HTR-8/SVneo (cell line): ENCODE measurements at regions not wholly inside any gene's neighbourhood (a gene's known extent, or its start where the extent isn't known, plus 50 kb on each side); places are given as distances from the start of the nearest gene placed in this dataset.
"Not testable (repeated sequence)": the region's sequence is repeated elsewhere in the genome, so short reads cannot be mapped to it uniquely, and the experiment has no call there.

Experiments
- DNase-seq: peaks from one replicate; pipeline ENCODE4 v3.0.0; 2011; ENCODE audit warnings: low spot score, mixed read lengths; ENCODE audit not compliant: insufficient read length
- FAIRE-seq: peaks from 2 replicates; lab custom pipeline; 2011; peaks lifted over from hg19 to GRCh38; lab: Jason Lieb, UNC

GRCh38 chr6:10078581-10078980 lies 336.3 kb downstream of the TFAP2A start:
- FAIRE-seq (peak; percentile 26), DNase-seq (no peak)

- FAIRE-seq, DNase-seq: not testable (repeated sequence)
Measured at GRCh38 chr6:10074726-10075125, 340.1 kb downstream of the TFAP2A start.

GRCh38 chr6:10073341-10073740 lies 341.5 kb downstream of the TFAP2A start:
- no peak for DNase-seq
- FAIRE-seq, result no peak

- FAIRE-seq (no peak), DNase-seq (no peak)
Measured at GRCh38 chr6:10071631-10072220, 343.1 kb downstream of the TFAP2A start.

- FAIRE-seq (no peak), DNase-seq (no peak)
Measured at GRCh38 chr6:10060004-10060403, 354.9 kb downstream of the TFAP2A start.

- FAIRE-seq (no peak), DNase-seq (no peak)
Measured at GRCh38 chr6:10054672-10055071, 360.2 kb downstream of the TFAP2A start.

- FAIRE-seq (no peak), DNase-seq (no peak)
Measured at GRCh38 chr6:10051283-10051682, 363.6 kb downstream of the TFAP2A start.

GRCh38 chr6:10048370-10049297 lies 366.2 kb downstream of the TFAP2A start:
- DNase-seq (no peak), FAIRE-seq (no peak)

DNA sequence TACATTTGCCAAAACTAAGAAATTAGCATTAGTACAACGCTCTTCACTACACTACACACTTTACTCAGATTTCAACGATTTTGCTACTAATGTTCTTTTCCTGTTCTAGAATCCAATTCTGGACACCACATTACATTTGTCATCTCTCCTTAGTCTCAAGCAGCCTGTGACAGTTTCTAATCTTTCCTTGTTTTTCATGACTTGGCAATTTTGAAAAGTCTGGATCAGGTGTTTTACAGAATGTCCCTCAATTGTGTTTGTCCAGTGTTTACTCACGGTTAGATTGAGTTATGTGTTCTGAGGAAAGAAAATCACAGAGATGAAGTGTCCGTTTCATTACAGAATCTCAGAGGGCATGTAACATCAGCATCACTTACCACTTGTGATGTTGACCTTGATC lies 372.6 kb downstream of the TFAP2A start:
- FAIRE-seq (peak; percentile 33), DNase-seq (no peak)

GRCh38 chr6:10033223-10033829 lies 381.5 kb downstream of the TFAP2A start:
- no peak for DNase-seq
- FAIRE-seq, result peak; percentile 80

- no peak for DNase-seq
- FAIRE-seq, result no peak
Measured at GRCh38 chr6:10031617-10032016, 383.3 kb downstream of the TFAP2A start.

DNA sequence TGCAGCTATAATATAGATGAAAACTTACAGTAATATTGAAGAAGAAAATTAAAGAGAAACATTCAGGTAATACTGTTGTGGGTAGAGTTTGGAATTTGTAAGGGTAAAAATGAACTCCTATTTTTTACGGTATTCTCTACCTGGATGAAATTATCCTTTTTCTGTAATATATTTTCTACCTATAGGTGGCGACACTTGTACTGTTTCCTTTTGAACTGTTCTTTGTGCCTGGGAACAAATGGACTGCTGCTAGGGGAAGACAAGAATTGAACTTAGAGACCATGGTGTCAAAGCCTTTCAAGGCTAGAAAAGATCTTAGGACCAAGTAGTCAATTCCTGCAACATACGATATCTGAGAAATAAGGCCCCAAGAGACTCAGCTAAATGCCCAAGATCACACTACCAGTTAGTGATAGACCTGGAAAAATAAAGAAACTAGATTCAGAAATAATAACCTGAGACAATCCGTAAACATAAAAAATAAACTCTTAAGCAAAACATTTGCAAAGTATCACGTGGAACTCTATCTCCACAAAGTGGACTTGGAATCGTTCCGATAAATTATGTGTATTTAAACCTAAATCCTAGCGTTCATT lies 383.8 kb downstream of the TFAP2A start:
- no peak for FAIRE-seq
- DNase-seq, result peak; percentile 22

DNA sequence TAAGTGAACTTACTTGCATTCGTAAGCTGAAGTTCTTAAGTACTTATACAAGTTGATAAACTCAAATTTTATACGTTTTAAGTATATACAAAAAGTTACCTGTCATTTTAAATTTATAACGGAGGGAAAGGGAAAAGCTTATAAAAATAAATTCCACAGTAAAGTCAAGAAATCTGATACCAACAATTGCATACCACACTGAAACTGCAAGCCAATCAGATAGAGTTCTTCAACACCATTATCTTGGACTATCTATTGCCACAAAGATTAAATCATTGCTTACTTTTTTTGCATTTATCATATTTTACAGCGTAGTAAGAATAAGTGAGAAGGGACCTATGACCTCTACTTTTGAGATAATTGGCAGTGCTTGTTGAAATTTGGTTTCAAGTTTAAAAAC lies 386.7 kb downstream of the TFAP2A start:
- no peak for FAIRE-seq
- no peak for DNase-seq

- FAIRE-seq, result no peak
- DNase-seq, result no peak
Measured at GRCh38 chr6:10019851-10020250, 395.0 kb downstream of the TFAP2A start.

DNA sequence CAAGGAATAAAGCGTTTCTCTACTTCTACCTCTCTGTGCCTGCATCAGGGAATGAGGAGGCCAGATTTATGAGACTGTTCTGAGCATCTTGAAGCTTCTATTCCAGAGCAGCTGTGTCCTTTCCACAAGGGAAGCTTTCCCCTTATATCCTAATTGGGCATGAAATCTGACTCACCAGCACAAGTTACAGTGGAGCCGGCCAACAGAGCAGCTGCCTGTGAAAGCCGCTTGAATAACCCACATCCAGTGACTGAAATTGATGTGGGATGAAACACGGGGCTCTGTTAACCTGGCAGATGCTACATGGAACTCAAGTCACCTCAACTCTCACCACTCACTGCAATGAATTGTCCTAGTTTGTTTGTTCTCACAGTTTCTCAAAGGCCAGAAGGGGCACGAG lies 400.3 kb downstream of the TFAP2A start:
- DNase-seq, result no peak
- no peak for FAIRE-seq

DNA sequence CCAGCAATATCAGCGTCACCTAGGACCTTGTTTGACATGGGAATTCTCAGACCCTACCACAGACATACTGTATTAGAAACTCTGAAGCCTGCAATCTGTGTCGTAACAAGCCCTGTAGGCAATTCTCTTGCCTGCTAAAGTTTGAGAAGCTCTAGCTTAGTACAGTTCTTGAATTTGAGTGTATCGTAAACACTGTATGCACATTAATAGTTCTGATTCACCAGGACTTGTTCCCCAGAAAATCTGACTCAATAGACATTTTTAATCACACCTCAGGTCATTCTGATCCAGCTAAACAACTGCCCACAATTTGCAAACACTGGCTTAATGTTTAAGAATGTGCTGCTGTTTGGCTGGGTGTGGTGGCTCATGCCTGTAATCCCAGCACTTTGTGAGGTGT lies 414.3 kb downstream of the TFAP2A start:
- DNase-seq, result no peak
- FAIRE-seq, result no peak

GRCh38 chr6:9999796-10000195 lies 415.1 kb downstream of the TFAP2A start:
- DNase-seq, result no peak
- FAIRE-seq, result no peak

DNA sequence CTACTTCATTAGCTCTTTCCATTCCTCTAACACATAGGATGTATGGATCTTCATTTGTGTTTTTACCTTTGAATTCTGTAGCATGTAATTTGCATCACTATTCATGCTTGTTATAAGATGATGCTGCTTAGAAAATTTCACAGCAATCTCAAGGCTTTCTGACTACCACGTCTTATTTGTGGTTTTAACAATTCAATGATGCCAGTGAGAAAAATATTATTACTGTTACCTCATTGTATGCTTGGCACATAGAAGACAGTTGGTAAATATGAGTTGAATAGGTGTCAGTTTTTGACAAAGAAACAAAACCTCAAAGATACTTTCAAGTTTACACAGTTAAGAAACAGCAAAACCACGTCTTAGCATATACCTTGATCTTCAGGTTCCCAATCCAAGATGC lies 428.6 kb downstream of the TFAP2A start:
- DNase-seq, result no peak
- no peak for FAIRE-seq

DNA sequence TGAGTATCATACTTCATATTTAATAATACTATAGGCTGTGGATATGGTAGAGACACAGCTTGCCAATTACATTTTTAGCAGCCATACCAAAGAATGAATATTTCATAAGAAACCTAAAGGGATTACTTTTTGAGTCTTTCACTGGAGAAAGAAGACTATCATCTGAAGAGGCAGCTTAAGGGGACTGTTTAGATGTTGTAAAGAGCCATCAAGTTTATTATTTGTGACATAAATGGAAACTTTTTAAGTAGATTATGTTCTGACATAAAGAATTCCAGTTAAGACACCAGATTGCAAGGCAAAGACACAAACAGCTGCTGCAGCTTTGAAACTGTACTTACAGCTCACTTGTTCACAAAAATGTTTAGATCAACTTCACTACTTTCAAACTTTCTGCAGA lies 429.4 kb downstream of the TFAP2A start:
- no peak for FAIRE-seq

DNA sequence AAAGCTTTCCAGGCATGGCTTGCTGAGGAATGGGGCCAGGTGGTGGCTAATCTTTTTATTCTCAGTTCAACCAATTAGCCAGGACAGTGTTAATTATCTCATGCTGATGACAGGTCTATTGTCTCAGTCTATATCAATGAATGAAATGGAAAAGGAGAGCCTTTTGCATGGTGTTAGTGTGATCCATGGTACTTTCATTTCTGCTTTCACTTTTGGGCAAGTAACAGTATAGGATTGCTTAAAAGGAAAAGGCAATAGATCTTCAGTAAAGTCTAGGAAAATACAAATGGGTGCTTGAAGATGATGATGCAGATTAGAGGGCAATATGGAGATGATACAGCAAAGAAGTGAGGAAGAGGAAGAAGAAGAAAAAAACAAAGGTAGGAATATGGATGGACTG lies 430.3 kb downstream of the TFAP2A start:
- no peak for FAIRE-seq

More for the DNA sequence above, 429.4 kb downstream of the TFAP2A start:
- DNase-seq, result no peak

GRCh38 chr6:9983168-9983567 lies 431.7 kb downstream of the TFAP2A start:
- no peak for DNase-seq
- FAIRE-seq, result no peak

More for the DNA sequence above, 430.3 kb downstream of the TFAP2A start:
- DNase-seq, result no peak
